ENCODE measurements at regions not wholly inside any gene's neighbourhood (a gene's known extent, or its start where the extent isn't known, plus 50 kb on each side); places are given as distances from the start of the nearest gene placed in this dataset.

DNA sequence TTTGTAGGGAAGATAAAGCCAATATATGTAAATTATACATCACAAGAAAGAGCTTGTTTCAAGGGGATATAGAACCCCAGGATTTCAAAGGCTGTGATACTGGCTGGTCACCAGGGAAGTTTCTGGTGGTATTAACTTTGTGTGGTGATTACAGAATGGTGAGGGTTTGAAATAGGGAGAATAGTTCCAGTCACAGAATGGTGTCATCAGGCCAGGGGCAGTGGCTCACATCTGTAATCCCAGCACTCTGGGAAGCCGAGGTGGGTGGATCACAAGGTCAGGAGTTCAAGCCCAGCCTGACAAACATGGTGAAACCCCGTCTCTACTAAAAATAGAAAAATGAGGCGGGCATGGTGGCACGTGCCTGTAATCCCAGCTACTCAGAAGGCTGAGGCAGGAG is 183.8 kb upstream of the XYLT1 start:
- Mint-ChIP-seq H3K27ac (ENCODE audit: low read depth, unreplicated experiment) (no peak overlapping the region), H3K9me3 (ENCODE audit: unreplicated experiment) (peaks cover 35% of the 10 kb centered on the region), H3K4me1 (ENCODE audit: insufficient read depth, unreplicated experiment) (no peaks in the 10 kb centered on the region), H3K27me3 (ENCODE audit: insufficient read depth, unreplicated experiment) (no peaks in the 10 kb centered on the region), H3K36me3 (ENCODE audit: insufficient read depth, unreplicated experiment) (peaks cover 6% of the 10 kb centered on the region), H3K4me3 (ENCODE audit: unreplicated experiment) (no peak overlapping the region)
- intact Hi-C loops (cut with micrococcal nuclease): no loop called here
- no TSS peak for BruUV-seq (replicated peaks)
- ChIA-PET POLR2A (no interaction called here), CTCF (no interaction called here)
- DNase-seq (ENCODE audit: unreplicated experiment): no peak
- no peak for TF ChIP-seq CTCF (IDR thresholded peaks at IDR 0.05; ENCODE audit: unreplicated experiment)

- Mint-ChIP-seq H3K9me3 (ENCODE audit: unreplicated experiment) (peaks cover 35% of the 10 kb centered on the region), H3K27ac (ENCODE audit: low read depth, unreplicated experiment) (no peak overlapping the region), H3K36me3 (ENCODE audit: insufficient read depth, unreplicated experiment) (peaks cover 6% of the 10 kb centered on the region), H3K4me3 (ENCODE audit: unreplicated experiment) (no peak overlapping the region), H3K4me1 (ENCODE audit: insufficient read depth, unreplicated experiment) (no peaks in the 10 kb centered on the region), H3K27me3 (ENCODE audit: insufficient read depth, unreplicated experiment) (no peaks in the 10 kb centered on the region)
- CTCF ChIA-PET: no interaction called here
- BruUV-seq (replicated peaks): no TSS peak
- POLR2A ChIA-PET: no interaction called here
- intact Hi-C loops (cut with micrococcal nuclease): no loop called here
- DNase-seq (ENCODE audit: unreplicated experiment): no peak
- TF ChIP-seq CTCF (IDR thresholded peaks at IDR 0.05; ENCODE audit: unreplicated experiment): no peak
Measured at GRCh38 chr16:17654142-17654541, 183.4 kb upstream of the XYLT1 start.

DNA sequence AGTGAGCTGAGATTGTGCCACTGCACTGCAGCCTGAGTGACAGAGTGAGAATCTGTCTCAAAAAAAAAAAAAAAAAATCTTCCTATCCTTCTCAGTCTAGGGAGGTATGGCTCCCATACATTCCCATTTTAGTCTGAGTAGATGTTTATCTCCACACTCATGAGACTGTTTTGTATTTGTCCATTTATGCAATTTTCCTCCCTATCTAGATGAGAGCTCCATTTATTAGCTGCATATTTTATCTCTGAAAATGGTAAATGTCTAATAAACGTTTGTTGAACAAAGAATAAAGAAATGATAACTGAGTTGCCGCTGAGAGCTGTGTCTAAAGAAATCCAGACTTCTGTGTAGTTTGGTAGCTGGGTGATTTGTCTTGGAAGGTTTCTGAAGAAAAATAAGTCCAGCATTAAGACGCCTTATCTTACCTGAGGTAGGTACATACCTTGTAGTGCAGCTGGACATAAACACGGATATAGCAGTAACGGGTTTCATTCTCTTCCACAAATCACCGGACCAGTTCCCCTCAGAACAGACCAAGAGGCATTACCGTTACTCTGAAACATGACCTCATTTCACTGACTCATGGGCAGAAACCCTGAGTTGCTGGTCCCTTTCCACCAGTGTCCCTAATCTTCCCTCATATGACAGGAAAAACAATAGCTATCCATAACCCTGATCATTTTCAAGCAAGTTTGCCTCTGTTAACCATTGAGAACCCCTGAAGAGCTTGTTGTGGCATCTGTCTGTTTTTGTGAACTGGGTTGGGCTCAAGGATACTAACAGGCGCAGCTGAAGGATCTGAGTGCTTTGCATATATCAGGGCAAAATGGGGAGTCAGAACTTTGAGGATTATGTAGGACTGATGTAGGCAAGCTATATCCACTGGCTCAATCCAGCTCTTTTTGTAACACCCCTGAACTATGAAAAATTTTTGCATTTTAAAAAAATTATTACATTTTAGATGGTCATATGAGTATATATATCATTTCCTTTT is 177.4 kb upstream of the XYLT1 start:
- intact Hi-C loops (cut with micrococcal nuclease): no loop called here
- H3K4me3 Mint-ChIP-seq (ENCODE audit: unreplicated experiment): no peak overlapping the region
- no peaks in the 10 kb centered on the region for H3K27me3 Mint-ChIP-seq (ENCODE audit: insufficient read depth, unreplicated experiment)
- TF ChIP-seq CTCF (IDR thresholded peaks at IDR 0.05; ENCODE audit: unreplicated experiment): no peak
- H3K36me3 Mint-ChIP-seq (ENCODE audit: insufficient read depth, unreplicated experiment): no peaks in the 10 kb centered on the region
- no peak overlapping the region for H3K27ac Mint-ChIP-seq (ENCODE audit: low read depth, unreplicated experiment)
- CTCF ChIA-PET: no interaction called here
- DNase-seq (ENCODE audit: unreplicated experiment): no peak
- H3K9me3 Mint-ChIP-seq (ENCODE audit: unreplicated experiment): peaks cover 40% of the 10 kb centered on the region
- POLR2A ChIA-PET: no interaction called here
- H3K4me1 Mint-ChIP-seq (ENCODE audit: insufficient read depth, unreplicated experiment): no peaks in the 10 kb centered on the region
- BruUV-seq (replicated peaks): no TSS peak

- no peak for DNase-seq (ENCODE audit: unreplicated experiment)
- intact Hi-C loops (cut with micrococcal nuclease): no loop called here
- TF ChIP-seq CTCF (IDR thresholded peaks at IDR 0.05; ENCODE audit: unreplicated experiment): no peak
- ChIA-PET POLR2A (no interaction called here), CTCF (no interaction called here)
- peaks cover 51% of the 10 kb centered on the region for H3K9me3 Mint-ChIP-seq (ENCODE audit: unreplicated experiment)
- H3K27me3 Mint-ChIP-seq (ENCODE audit: insufficient read depth, unreplicated experiment): no peaks in the 10 kb centered on the region
- no peak overlapping the region for H3K27ac Mint-ChIP-seq (ENCODE audit: low read depth, unreplicated experiment)
- peaks cover 8% of the 10 kb centered on the region for H3K36me3 Mint-ChIP-seq (ENCODE audit: insufficient read depth, unreplicated experiment)
- no peak overlapping the region for H3K4me3 Mint-ChIP-seq (ENCODE audit: unreplicated experiment)
- no TSS peak for BruUV-seq (replicated peaks)
- no peaks in the 10 kb centered on the region for H3K4me1 Mint-ChIP-seq (ENCODE audit: insufficient read depth, unreplicated experiment)
Measured at GRCh38 chr16:17643935-17644334, 173.2 kb upstream of the XYLT1 start.

Data from MCF 10A (cell line).